ENCODE measurements at regions not wholly inside any gene's neighbourhood (a gene's known extent, or its start where the extent isn't known, plus 50 kb on each side); places are given as distances from the start of the nearest gene placed in this dataset.

DNA sequence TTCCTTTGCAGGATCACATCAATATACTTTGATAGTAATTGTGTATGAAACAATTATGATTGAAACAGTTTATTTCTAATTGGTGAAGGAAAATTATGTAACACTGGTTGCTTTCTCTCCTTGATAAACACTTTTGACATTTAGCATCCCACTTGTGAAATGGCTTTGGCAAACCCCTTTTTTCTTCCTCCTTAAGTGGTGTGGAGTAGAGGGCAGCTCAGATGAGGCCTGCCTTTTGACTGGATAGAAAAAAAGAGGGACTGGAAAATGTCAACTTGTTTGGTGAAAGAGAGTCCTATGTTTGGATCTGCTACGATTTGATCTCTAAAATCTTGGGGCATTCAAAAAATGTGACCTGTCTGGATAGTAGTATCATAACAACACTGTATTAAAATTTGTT, 318.3 kb downstream of the MEIS1 start:
- Mint-ChIP-seq H3K36me3 (no peaks in the 10 kb centered on the region), H3K4me1 (ENCODE audit: low read depth) (no peaks in the 10 kb centered on the region), H3K9me3 (peaks cover 12% of the 10 kb centered on the region), H3K27me3 (no peaks in the 10 kb centered on the region), H3K27ac (no peak overlapping the region), H3K4me3 (no peak overlapping the region)
- ChIA-PET POLR2A (no interaction called here), CTCF (no interaction called here)
- intact Hi-C loops (cut with micrococcal nuclease) = no loop called here
- no peak for DNase-seq

- Mint-ChIP-seq H3K4me1 (ENCODE audit: low read depth) (no peaks in the 10 kb centered on the region), H3K27me3 (no peaks in the 10 kb centered on the region), H3K36me3 (no peaks in the 10 kb centered on the region), H3K27ac (no peak overlapping the region), H3K4me3 (no peak overlapping the region), H3K9me3 (peaks cover 12% of the 10 kb centered on the region)
- CTCF ChIA-PET = no interaction called here
- DNase-seq = no peak
- intact Hi-C loops (cut with micrococcal nuclease) = no loop called here
- POLR2A ChIA-PET = no interaction called here
Measured at GRCh38 chr2:66753660-66754059, 318.7 kb downstream of the MEIS1 start.

- ChIA-PET POLR2A (no interaction called here), CTCF (no interaction called here)
- Mint-ChIP-seq H3K27me3 (no peaks in the 10 kb centered on the region), H3K36me3 (no peaks in the 10 kb centered on the region), H3K27ac (no peak overlapping the region), H3K4me1 (ENCODE audit: low read depth) (no peaks in the 10 kb centered on the region), H3K4me3 (no peak overlapping the region), H3K9me3 (peaks cover 12% of the 10 kb centered on the region)
- no peak for DNase-seq
- intact Hi-C loops (cut with micrococcal nuclease) = no loop called here
Measured at GRCh38 chr2:66755974-66756373, 321.0 kb downstream of the MEIS1 start.

- Mint-ChIP-seq H3K4me3 (no peak overlapping the region), H3K36me3 (no peaks in the 10 kb centered on the region)
Measured at GRCh38 chr2:66761826-66762225, 326.9 kb downstream of the MEIS1 start.

DNA sequence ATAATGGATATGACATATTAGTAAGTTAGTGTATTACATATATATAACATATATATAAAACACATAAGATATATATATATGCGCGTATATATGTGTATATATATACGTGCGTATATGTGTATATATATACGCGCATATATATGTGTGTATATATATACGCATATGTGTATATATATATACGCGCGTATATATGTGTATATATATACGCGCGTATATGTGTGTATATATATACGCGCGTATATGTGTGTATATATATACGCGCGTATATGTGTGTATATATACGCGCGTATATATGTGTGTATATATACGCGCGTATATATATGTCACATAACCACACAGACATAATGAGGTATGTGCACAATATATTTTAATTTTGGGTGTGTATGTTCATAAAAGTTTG, 327.8 kb downstream of the MEIS1 start:
- Mint-ChIP-seq H3K36me3 (no peaks in the 10 kb centered on the region), H3K4me1 (ENCODE audit: low read depth) (no peaks in the 10 kb centered on the region), H3K9me3 (peaks cover 2% of the 10 kb centered on the region), H3K27me3 (no peaks in the 10 kb centered on the region), H3K27ac (no peak overlapping the region), H3K4me3 (no peak overlapping the region)
- intact Hi-C loops (cut with micrococcal nuclease) = no loop called here
- DNase-seq = no peak
- POLR2A ChIA-PET = no interaction called here
- CTCF ChIA-PET = no interaction called here

More at GRCh38 chr2:66761826-66762225, 326.9 kb downstream of the MEIS1 start:
- ChIA-PET CTCF (no interaction called here), POLR2A (no interaction called here)
- no peaks in the 10 kb centered on the region for H3K27me3 Mint-ChIP-seq
- H3K27ac Mint-ChIP-seq = no peak overlapping the region
- no peaks in the 10 kb centered on the region for H3K4me1 Mint-ChIP-seq (ENCODE audit: low read depth)
- no peak for DNase-seq
- peaks cover 11% of the 10 kb centered on the region for H3K9me3 Mint-ChIP-seq
- intact Hi-C loops (cut with micrococcal nuclease) = no loop called here

DNA sequence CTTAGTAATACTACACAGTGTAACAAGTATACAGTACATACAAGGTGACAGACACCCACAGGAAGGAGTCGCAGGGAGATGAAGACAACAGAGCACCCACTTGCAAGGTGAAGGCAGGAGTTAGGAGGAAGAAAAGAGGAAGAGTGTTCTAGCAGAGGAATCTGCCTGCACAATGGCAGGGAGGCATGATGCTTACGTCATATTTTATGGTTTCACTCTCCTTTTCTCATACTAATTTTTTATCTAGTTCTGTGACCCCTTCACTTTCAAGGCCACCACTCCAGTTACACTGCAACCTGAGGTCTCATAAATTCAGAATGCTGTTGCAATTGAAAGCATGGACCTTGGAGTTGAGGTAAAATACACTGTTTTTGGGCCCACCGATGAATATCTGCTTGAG, 331.7 kb downstream of the MEIS1 start:
- Mint-ChIP-seq H3K27ac (no peak overlapping the region), H3K9me3 (no peaks in the 10 kb centered on the region), H3K4me1 (ENCODE audit: low read depth) (no peaks in the 10 kb centered on the region), H3K4me3 (no peak overlapping the region), H3K36me3 (no peaks in the 10 kb centered on the region), H3K27me3 (no peaks in the 10 kb centered on the region)
- intact Hi-C loops (cut with micrococcal nuclease) = no loop called here
- no peak for DNase-seq
- CTCF ChIA-PET = no interaction called here
- POLR2A ChIA-PET = no interaction called here

- no peak for DNase-seq
- Mint-ChIP-seq H3K27me3 (no peaks in the 10 kb centered on the region), H3K36me3 (no peaks in the 10 kb centered on the region), H3K4me3 (no peak overlapping the region), H3K27ac (no peak overlapping the region), H3K9me3 (no peaks in the 10 kb centered on the region), H3K4me1 (ENCODE audit: low read depth) (no peaks in the 10 kb centered on the region)
- POLR2A ChIA-PET = no interaction called here
- intact Hi-C loops (cut with micrococcal nuclease) = no loop called here
- CTCF ChIA-PET = no interaction called here
Measured at GRCh38 chr2:66771359-66771976, 336.5 kb downstream of the MEIS1 start.

GRCh38 chr2:66772618-66773017, 337.7 kb downstream of the MEIS1 start:
- POLR2A ChIA-PET = no interaction called here
- DNase-seq = no peak
- Mint-ChIP-seq H3K4me1 (ENCODE audit: low read depth) (no peaks in the 10 kb centered on the region), H3K9me3 (no peaks in the 10 kb centered on the region), H3K27ac (no peak overlapping the region), H3K36me3 (no peaks in the 10 kb centered on the region), H3K27me3 (no peaks in the 10 kb centered on the region), H3K4me3 (no peak overlapping the region)
- intact Hi-C loops (cut with micrococcal nuclease) = no loop called here
- CTCF ChIA-PET = no interaction called here

DNA sequence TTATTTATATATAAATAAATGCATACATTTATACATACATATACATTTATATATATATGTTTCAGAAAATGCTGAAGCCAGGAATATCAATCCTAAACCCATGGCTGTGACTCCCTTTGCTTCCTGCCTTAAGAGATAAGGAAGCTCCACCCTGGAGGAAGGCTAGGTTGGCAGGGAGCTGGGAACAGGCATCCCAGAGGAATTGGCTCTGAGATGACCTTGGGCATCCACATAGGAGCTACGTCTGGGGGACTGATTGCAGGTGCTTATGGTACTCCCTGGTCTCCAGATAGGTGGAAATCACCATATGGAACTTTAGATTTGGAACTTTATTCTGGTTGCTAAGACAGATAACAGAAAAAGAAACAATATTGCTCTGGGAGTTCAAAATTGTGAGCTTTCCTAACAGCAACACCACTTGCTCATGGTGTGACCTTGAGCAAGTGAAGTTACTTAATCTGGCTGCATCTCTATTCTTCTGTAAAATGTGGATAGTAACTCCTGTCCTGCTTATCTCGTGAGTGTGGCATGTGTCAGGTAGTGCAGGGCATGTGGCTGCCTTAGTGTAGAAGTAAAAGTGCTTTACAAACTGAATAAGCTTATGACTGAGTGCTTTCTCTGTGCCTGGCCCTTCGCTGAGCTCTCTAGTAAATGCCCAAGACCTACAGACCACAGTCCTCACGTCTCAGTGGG, 341.0 kb downstream of the MEIS1 start:
- no peaks in the 10 kb centered on the region for H3K27me3 Mint-ChIP-seq
- H3K4me1 Mint-ChIP-seq (ENCODE audit: low read depth) = no peaks in the 10 kb centered on the region
- H3K36me3 Mint-ChIP-seq = no peaks in the 10 kb centered on the region
- ChIA-PET CTCF (no interaction called here), POLR2A (no interaction called here)
- DNase-seq = no peak
- no peak overlapping the region for H3K4me3 Mint-ChIP-seq
- intact Hi-C loops (cut with micrococcal nuclease) = no loop called here
- H3K27ac Mint-ChIP-seq = no peak overlapping the region
- no peaks in the 10 kb centered on the region for H3K9me3 Mint-ChIP-seq

- POLR2A ChIA-PET = no interaction called here
- no peak for DNase-seq
- Mint-ChIP-seq H3K9me3 (peaks cover 8% of the 10 kb centered on the region), H3K27me3 (no peaks in the 10 kb centered on the region), H3K27ac (no peak overlapping the region), H3K36me3 (no peaks in the 10 kb centered on the region), H3K4me3 (no peak overlapping the region), H3K4me1 (ENCODE audit: low read depth) (no peaks in the 10 kb centered on the region)
- intact Hi-C loops (cut with micrococcal nuclease) = no loop called here
- CTCF ChIA-PET = no interaction called here
Measured at GRCh38 chr2:66781804-66782203, 346.9 kb downstream of the MEIS1 start.

- no peaks in the 10 kb centered on the region for H3K36me3 Mint-ChIP-seq
- ChIA-PET POLR2A (no interaction called here), CTCF (no interaction called here)
- no peak overlapping the region for H3K4me3 Mint-ChIP-seq
- intact Hi-C loops (cut with micrococcal nuclease) = no loop called here
- no peak for DNase-seq
- H3K27ac Mint-ChIP-seq = no peak overlapping the region
- H3K27me3 Mint-ChIP-seq = no peaks in the 10 kb centered on the region
- H3K4me1 Mint-ChIP-seq (ENCODE audit: low read depth) = no peaks in the 10 kb centered on the region
- peaks cover 8% of the 10 kb centered on the region for H3K9me3 Mint-ChIP-seq
Measured at GRCh38 chr2:66782780-66783361, 347.9 kb downstream of the MEIS1 start.

GRCh38 chr2:66789741-66790140, 354.8 kb downstream of the MEIS1 start:
- intact Hi-C loops (cut with micrococcal nuclease) = no loop called here
- no peaks in the 10 kb centered on the region for H3K27me3 Mint-ChIP-seq
- H3K9me3 Mint-ChIP-seq = peaks cover 2% of the 10 kb centered on the region
- no peak for DNase-seq
- no peak overlapping the region for H3K27ac Mint-ChIP-seq
- H3K36me3 Mint-ChIP-seq = no peaks in the 10 kb centered on the region
- H3K4me1 Mint-ChIP-seq (ENCODE audit: low read depth) = no peaks in the 10 kb centered on the region
- no peak overlapping the region for H3K4me3 Mint-ChIP-seq
- POLR2A ChIA-PET = no interaction called here
- CTCF ChIA-PET = no interaction called here

GRCh38 chr2:66790651-66791181, 355.8 kb downstream of the MEIS1 start:
- Mint-ChIP-seq H3K4me1 (ENCODE audit: low read depth) (no peaks in the 10 kb centered on the region), H3K36me3 (no peaks in the 10 kb centered on the region), H3K27me3 (no peaks in the 10 kb centered on the region), H3K27ac (no peak overlapping the region), H3K4me3 (no peak overlapping the region), H3K9me3 (peaks cover 2% of the 10 kb centered on the region)
- POLR2A ChIA-PET = no interaction called here
- DNase-seq = no peak
- CTCF ChIA-PET = no interaction called here
- intact Hi-C loops (cut with micrococcal nuclease) = no loop called here

All from activated CD4-positive, alpha-beta memory T cell treated with anti-CD3 and anti-CD28 coated beads for 36 hours (primary cell).